BLaER1 treated with 17β-estradiol and CSF1 and Interleukin-3, amounts not matched to agents 10 nM and 100 nM (cell line): ENCODE measurements at regions not wholly inside any gene's neighbourhood (a gene's known extent, or its start where the extent isn't known, plus 50 kb on each side); places are given as distances from the start of the nearest gene placed in this dataset.
A peak's percentile ranks its signal among the peaks of the same experiment; 100 is the strongest.
"Not testable (repeated sequence)": the region's sequence is repeated elsewhere in the genome, so short reads cannot be mapped to it uniquely, and the experiment has no call there.

Source experiments
- H3K27ac ChIP-seq, 11 experiments: shearing (Covaris generic); formaldehyde crosslinking; 2 replicates each; pipeline ENCODE4 v1.8.1; 2022
- H3K27me3 ChIP-seq, 11 experiments: shearing (Covaris generic); formaldehyde crosslinking; 2 replicates each; pipeline ENCODE4 v1.8.1; 2022
- H3K36me3 ChIP-seq, 11 experiments: shearing (Covaris generic); formaldehyde crosslinking; 2 replicates each; pipeline ENCODE4 v1.8.1; 2022
- H3K4me1 ChIP-seq, 10 experiments: shearing (Covaris generic); formaldehyde crosslinking; 2 replicates each; pipeline ENCODE4 v1.8.1; 2022
- H3K4me2 ChIP-seq, 11 experiments: shearing (Covaris generic); formaldehyde crosslinking; 2 replicates each; pipeline ENCODE4 v1.8.1; 2022
- H3K4me3 ChIP-seq, 10 experiments: shearing (Covaris generic); formaldehyde crosslinking; 2 replicates each; pipeline ENCODE4 v1.8.1; 2022
- H3K9ac ChIP-seq, 11 experiments: shearing (Covaris generic); formaldehyde crosslinking; 2 replicates each; pipeline ENCODE4 v1.8.1; 2022
- H3K9me3 ChIP-seq, 11 experiments: shearing (Covaris generic); formaldehyde crosslinking; replicated peaks in 1 of 11; 2 replicates each; pipeline ENCODE4 v1.8.1; 2022
- H4K20me1 ChIP-seq, 11 experiments: shearing (Covaris generic); formaldehyde crosslinking; 2 replicates each; pipeline ENCODE4 v1.8.1; 2022
- Cebpa-rat ChIP-seq, 11 experiments: shearing (Covaris generic); IDR thresholded peaks; 2 replicates each; pipeline ENCODE4 v1.8.1; 2022

- H3K36me3 ChIP-seq, H3K27ac ChIP-seq, H3K27me3 ChIP-seq, H3K4me1 ChIP-seq, H3K9ac ChIP-seq, H3K4me3 ChIP-seq, H4K20me1 ChIP-seq, H3K9me3 ChIP-seq: not testable (repeated sequence)
- peak overlapping the region in 3 of 11 experiments; percentile 18 to 31 (median 26); a peak in 2 of 22 replicates for H3K4me2 ChIP-seq
These were observed 65.4 kb upstream of the ZNF195 start for GRCh38 chr11:3444420-3444744.

GRCh38 chr11:3443700-3444419 lies 64.9 kb upstream of the ZNF195 start:
- H3K9ac ChIP-seq, H4K20me1 ChIP-seq, H3K4me3 ChIP-seq, H3K36me3 ChIP-seq, H3K27me3 ChIP-seq, H3K9me3 ChIP-seq, H3K27ac ChIP-seq, H3K4me1 ChIP-seq: not testable (repeated sequence)
- H3K4me2 ChIP-seq: peak overlapping the region in 3 of 11 experiments; percentile 18 to 31 (median 26); a peak in 2 of 22 replicates

DNA sequence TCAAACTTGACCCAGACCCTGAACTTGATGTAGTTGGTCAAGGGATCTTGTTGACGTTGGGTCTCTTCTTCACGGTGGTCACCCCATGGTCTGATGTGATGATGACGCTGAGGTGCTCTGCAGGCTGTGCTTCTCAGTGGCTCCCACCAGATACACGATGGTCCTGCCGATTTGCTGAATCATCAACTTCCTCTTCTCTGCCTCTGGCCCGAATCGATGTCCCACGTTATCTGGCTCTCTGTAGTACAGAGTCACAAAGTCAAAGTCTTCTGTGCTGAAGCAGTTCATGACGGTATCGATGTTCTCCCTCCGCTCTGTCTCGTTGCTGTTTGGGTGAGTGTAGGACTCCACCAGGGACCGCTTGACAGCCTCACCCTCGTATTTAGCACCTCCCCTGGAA lies 58.5 kb upstream of the ZNF195 start:
- H3K4me3 ChIP-seq, H3K9me3 ChIP-seq, H3K27me3 ChIP-seq, H3K27ac ChIP-seq, H4K20me1 ChIP-seq, H3K36me3 ChIP-seq, H3K4me1 ChIP-seq, H3K4me2 ChIP-seq, H3K9ac ChIP-seq: not testable (repeated sequence)

DNA sequence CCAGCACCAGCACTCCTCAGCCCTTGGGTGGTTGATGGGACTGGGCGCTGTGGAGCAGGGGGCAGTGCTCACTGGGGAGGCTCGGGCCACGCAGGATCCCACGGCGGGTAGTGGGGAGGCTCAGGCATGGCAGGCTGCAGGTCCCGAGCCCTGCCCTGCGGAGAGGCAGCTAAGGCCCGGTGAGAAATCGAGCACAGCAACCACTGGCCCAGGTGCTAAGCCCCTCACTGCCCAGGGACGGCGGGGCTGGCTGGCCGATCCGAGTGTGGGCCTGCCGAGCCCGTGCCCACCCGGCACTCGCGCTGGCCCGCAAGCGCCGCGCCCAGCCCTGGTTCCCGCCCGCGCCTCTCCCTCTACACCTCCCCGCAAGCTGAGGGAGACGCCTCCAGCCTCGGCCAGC lies 56.0 kb upstream of the ZNF195 start:
- H3K27ac ChIP-seq: no peak overlapping the region
- no peak for TF ChIP-seq Cebpa-rat (IDR thresholded peaks at IDR 0.05)
- H4K20me1 ChIP-seq: no peaks in the 10 kb centered on the region
- H3K27me3 ChIP-seq: no peaks in the 10 kb centered on the region
- H3K9me3 ChIP-seq: peaks cover 0 to 7% (median 0%) of the 10 kb centered on the region in 11 experiments; a peak in 2 of 22 replicates
- H3K4me2 ChIP-seq: no peak overlapping the region
- no peak overlapping the region for H3K9ac ChIP-seq
- no peaks in the 10 kb centered on the region for H3K36me3 ChIP-seq
- H3K4me1 ChIP-seq: no peaks in the 10 kb centered on the region
- H3K4me3 ChIP-seq: no peak overlapping the region

DNA sequence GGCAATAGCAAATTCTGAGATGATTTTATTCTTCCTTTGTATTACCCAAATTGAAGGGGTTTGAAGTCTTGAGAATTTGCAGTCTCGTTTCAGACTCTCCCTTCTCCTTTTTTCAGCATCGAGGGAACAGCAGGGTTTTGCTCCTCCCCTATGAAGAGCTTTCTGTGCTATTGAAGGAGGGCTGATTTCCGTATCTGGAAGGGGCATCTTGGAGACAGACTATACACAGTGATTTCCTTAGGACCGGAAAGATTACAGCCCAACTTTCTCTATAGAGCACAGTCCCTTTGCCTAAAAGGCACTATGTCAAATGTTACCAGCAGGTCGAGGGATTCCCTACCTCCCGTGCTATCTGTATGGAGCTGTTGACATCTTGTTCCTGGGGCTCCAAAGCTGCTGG lies 50.2 kb upstream of the ZNF195 start:
- H3K4me2 ChIP-seq, H3K4me1 ChIP-seq, H3K9me3 ChIP-seq, H4K20me1 ChIP-seq, H3K9ac ChIP-seq, H3K4me3 ChIP-seq, H3K27ac ChIP-seq, H3K27me3 ChIP-seq, H3K36me3 ChIP-seq: not testable (repeated sequence)
